GM20000 (cell line): ENCODE measurements at regions not wholly inside any gene's neighbourhood (a gene's known extent, or its start where the extent isn't known, plus 50 kb on each side); places are given as distances from the start of the nearest gene placed in this dataset.
A peak's percentile ranks its signal among the peaks of the same experiment; 100 is the strongest.

Experiments
- DNase-seq: peaks from one replicate; pipeline ENCODE4 v3.0.0; 2012; ENCODE audit warnings: low spot score
- TF ChIP-seq, protein P1 (sequence below): IDR thresholded peaks from 2 replicates; pipeline ENCODE4 v1.5.1; 2012; ENCODE audit warnings: mild to moderate bottlenecking, control low read depth; ENCODE audit errors: extremely low read depth, missing control alignments

- peak; percentile 8 for DNase-seq
- TF ChIP-seq, protein P1, sequence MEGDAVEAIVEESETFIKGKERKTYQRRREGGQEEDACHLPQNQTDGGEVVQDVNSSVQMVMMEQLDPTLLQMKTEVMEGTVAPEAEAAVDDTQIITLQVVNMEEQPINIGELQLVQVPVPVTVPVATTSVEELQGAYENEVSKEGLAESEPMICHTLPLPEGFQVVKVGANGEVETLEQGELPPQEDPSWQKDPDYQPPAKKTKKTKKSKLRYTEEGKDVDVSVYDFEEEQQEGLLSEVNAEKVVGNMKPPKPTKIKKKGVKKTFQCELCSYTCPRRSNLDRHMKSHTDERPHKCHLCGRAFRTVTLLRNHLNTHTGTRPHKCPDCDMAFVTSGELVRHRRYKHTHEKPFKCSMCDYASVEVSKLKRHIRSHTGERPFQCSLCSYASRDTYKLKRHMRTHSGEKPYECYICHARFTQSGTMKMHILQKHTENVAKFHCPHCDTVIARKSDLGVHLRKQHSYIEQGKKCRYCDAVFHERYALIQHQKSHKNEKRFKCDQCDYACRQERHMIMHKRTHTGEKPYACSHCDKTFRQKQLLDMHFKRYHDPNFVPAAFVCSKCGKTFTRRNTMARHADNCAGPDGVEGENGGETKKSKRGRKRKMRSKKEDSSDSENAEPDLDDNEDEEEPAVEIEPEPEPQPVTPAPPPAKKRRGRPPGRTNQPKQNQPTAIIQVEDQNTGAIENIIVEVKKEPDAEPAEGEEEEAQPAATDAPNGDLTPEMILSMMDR = peak; percentile 38
Observed at GRCh38 chr3:168865022-168865551, 769.4 kb upstream of the GOLIM4 start.

- TF ChIP-seq, protein P1 = no peak
- no peak for DNase-seq
Observed at GRCh38 chr3:168864107-168865021, 768.6 kb upstream of the GOLIM4 start.

DNA sequence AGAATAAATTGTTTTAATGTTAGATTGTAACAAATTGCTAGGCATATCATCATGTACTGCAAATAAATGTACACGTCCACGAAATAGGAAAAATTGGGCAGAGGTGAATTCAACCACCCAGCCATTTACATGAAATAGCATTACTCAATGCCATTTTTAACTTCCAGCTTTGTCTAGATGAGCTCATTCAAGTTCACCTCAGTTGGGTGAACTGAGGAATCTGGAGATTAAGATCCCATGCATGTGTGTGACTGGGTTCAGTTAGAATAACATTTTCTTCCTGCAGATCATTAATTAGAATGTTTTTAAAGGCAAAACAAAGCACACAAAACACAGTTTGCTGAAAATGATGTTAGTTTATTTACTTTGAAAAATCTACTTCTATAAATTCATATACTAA lies 767.8 kb upstream of the GOLIM4 start:
- no peak for DNase-seq
- TF ChIP-seq, protein P1 = no peak

- no peak for DNase-seq
- TF ChIP-seq, protein P1 = no peak
Observed at GRCh38 chr3:168862466-168862865, 766.7 kb upstream of the GOLIM4 start.

- DNase-seq = no peak
- TF ChIP-seq, protein P1 = no peak
Observed at GRCh38 chr3:168860592-168860991, 764.9 kb upstream of the GOLIM4 start.

DNA sequence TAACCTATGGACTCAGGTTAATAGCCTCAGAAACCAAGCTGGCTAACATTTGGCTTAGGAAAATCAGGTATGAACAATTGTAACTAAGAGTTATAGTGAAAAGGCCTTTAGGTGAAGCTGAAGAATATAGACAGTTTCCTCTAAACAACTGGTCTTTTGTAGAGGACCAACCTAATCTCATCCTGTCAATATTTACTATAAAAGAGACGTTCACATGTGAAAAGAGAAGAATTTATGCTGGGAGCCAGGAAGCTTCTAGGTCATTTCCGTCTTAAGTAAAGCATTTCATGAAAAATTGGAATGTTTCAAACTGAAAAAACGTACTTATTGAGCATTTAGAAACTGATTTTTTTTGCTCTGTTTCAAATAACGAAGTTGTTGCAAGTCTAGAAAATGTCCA lies 764.3 kb upstream of the GOLIM4 start:
- TF ChIP-seq, protein P1 = no peak
- no peak for DNase-seq

GRCh38 chr3:168859574-168859973 lies 763.9 kb upstream of the GOLIM4 start:
- TF ChIP-seq, protein P1 = no peak

More at GRCh38 chr3:168859574-168859973, 763.9 kb upstream of the GOLIM4 start:
- DNase-seq = no peak
